ENCODE measurements at regions not wholly inside any gene's neighbourhood (a gene's known extent, or its start where the extent isn't known, plus 50 kb on each side); places are given as distances from the start of the nearest gene placed in this dataset.

GRCh38 chr18:40094441-40094840 lies 1860.6 kb upstream of the PIK3C3 start:
- no peak for TF ChIP-seq EZH2 (IDR thresholded peaks at IDR 0.05; ENCODE audit: low read depth, unreplicated experiment)
- TF ChIP-seq CTCF (conservative IDR thresholded peaks at IDR 0.05; ENCODE audit: low read depth in 2 of 2): no peak
- TF ChIP-seq EZH2phosphoT487 (IDR thresholded peaks at IDR 0.05; ENCODE audit: unreplicated experiment): no peak

Measured in GM23338 (cell line).